Endothelial cell of umbilical vein (primary cell): ENCODE measurements at regions not wholly inside any gene's neighbourhood (a gene's known extent, or its start where the extent isn't known, plus 50 kb on each side); places are given as distances from the start of the nearest gene placed in this dataset.

ENCODE experiments used
- BruUV-seq: library from RNA; stranded (reverse); fragments of 400-500 nt; replicated peaks from 2 replicates; lab custom pipeline; 2021; lab: Mats Ljungman, UMichigan
- CTCF ChIA-PET: fragments of 300-600, 350-600 bp; sonication (Branson Sonifier 250); formaldehyde crosslinking; loops from one replicate; lab custom pipeline; 2021; ENCODE audit warnings: antibody characterized with exemption, inconsistent platforms; lab: Charles Lee
- POLR2A ChIA-PET: fragments of 300-600, 350-600 bp; sonication (Branson Sonifier 250); formaldehyde crosslinking; loops from one replicate; lab custom pipeline; 2021; ENCODE audit warnings: antibody characterized with exemption, inconsistent platforms; lab: Charles Lee
- DNase-seq: peaks from one replicate; pipeline ENCODE4 v3.0.0-alpha.2; 2011; ENCODE audit warnings: low read depth, low spot score
- FAIRE-seq: peaks from 2 replicates; lab custom pipeline; 2011; peaks lifted over from hg19 to GRCh38; lab: Jason Lieb, UNC
- H2AFZ ChIP-seq: 2 replicates; pipeline ENCODE4 v1.6.0; 2012; ENCODE audit warnings: low read depth, low read length, control low read depth, inconsistent platforms
- H3K27ac ChIP-seq: 2 replicates; pipeline ENCODE4 v1.5.1; 2011; ENCODE audit warnings: low read depth, mild to moderate bottlenecking, control low read depth, low read length, moderate library complexity; ENCODE audit not compliant: insufficient read depth
- H3K27me3 ChIP-seq, 2 experiments: 2 replicates each; pipeline versions ENCODE4 v1.6.0 to v1.6.1; 2011; ENCODE audit warnings: low read length in 2 of 2, mixed read lengths in 1 of 2; ENCODE audit not compliant: control insufficient read depth in 2 of 2, insufficient read depth in 2 of 2
- H3K36me3 ChIP-seq, 2 experiments: 2 replicates in 1 of 2; 3 replicates in 1 of 2; pipeline ENCODE4 v1.5.1; 2011; ENCODE audit warnings: low read length in 2 of 2, mild to moderate bottlenecking in 1 of 2, moderate library complexity in 1 of 2; ENCODE audit not compliant: control insufficient read depth in 2 of 2, insufficient read depth in 2 of 2; ENCODE audit errors: extremely low read depth in 1 of 2
- H3K4me1 ChIP-seq: 3 replicates; pipeline ENCODE4 v1.5.1; 2011; ENCODE audit warnings: mild to moderate bottlenecking, low read length; ENCODE audit not compliant: control insufficient read depth, insufficient read depth; ENCODE audit errors: extremely low read depth
- H3K4me2 ChIP-seq: 2 replicates; pipeline ENCODE4 v1.6.1; 2011; ENCODE audit warnings: low read length, control low read depth, mixed read lengths; ENCODE audit not compliant: insufficient read depth
- H3K4me3 ChIP-seq, 3 experiments: fragments of 200-600 bp in 1 of 3; sonication (generic), shearing (Covaris generic) in 1 of 3; replicated peaks in 1 of 3; 2 replicates each; pipeline ENCODE4 v1.5.1; 2011 to 2016; ENCODE audit warnings: control low read depth in 3 of 3, low read length in 3 of 3, mild to moderate bottlenecking in 2 of 3, inconsistent platforms in 1 of 3, low read depth in 1 of 3, moderate library complexity in 1 of 3; ENCODE audit not compliant: insufficient read depth in 1 of 3
- H3K79me2 ChIP-seq: 2 replicates; pipeline ENCODE4 v1.6.0; 2012; ENCODE audit warnings: low read length, inconsistent platforms; ENCODE audit not compliant: control insufficient read depth, insufficient read depth
- H3K9ac ChIP-seq: replicated peaks from 2 replicates; pipeline ENCODE3; 2011; ENCODE audit warnings: low read length, control low read depth; ENCODE audit not compliant: insufficient read depth; ENCODE audit errors: extremely low read depth
- H3K9me1 ChIP-seq: replicated peaks from 3 replicates; pipeline ENCODE4 v1.6.0; 2011; ENCODE audit warnings: mild to moderate bottlenecking, low read length; ENCODE audit not compliant: control insufficient read depth, insufficient read depth; ENCODE audit errors: extremely low read depth
- H3K9me3 ChIP-seq: replicated peaks from 2 replicates; pipeline ENCODE4 v1.5.1; 2012; ENCODE audit warnings: low read length, inconsistent platforms; ENCODE audit not compliant: control insufficient read depth, insufficient read depth
- H4K20me1 ChIP-seq: replicated peaks from 2 replicates; pipeline ENCODE3; 2011; ENCODE audit warnings: mild to moderate bottlenecking, low read length; ENCODE audit not compliant: control insufficient read depth, insufficient read depth; ENCODE audit errors: extremely low read depth
- CTCF ChIP-seq, 2 donors: IDR thresholded peaks; 1 replicate in 1 of 2; 2 replicates in 1 of 2; pipeline ENCODE4 v1.5.1; 2011; ENCODE audit warnings: low read length in 2 of 2, mild to moderate bottlenecking in 2 of 2, moderate library complexity in 2 of 2, control low read depth in 1 of 2, inconsistent platforms in 1 of 2, low read depth in 1 of 2; ENCODE audit not compliant: insufficient read depth in 1 of 2; ENCODE audit errors: extremely low read depth in 1 of 2
- EZH2 ChIP-seq: IDR thresholded peaks from 2 replicates; pipeline ENCODE4 v1.6.1; 2012; ENCODE audit warnings: borderline replicate concordance, low read depth, mild to moderate bottlenecking, moderate library complexity, low read length, inconsistent platforms; ENCODE audit not compliant: severe bottlenecking
- FOS ChIP-seq: IDR thresholded peaks from 2 replicates; pipeline ENCODE4 v1.6.1; 2011; ENCODE audit warnings: mild to moderate bottlenecking, low read length, moderate library complexity, borderline replicate concordance; ENCODE audit not compliant: insufficient read depth
- GATA2 ChIP-seq: IDR thresholded peaks from 2 replicates; pipeline ENCODE4 v1.7.0; 2011; ENCODE audit warnings: low read depth, mild to moderate bottlenecking, moderate library complexity, mixed read lengths, low read length; ENCODE audit not compliant: insufficient read length, insufficient read depth
- JUN ChIP-seq: IDR thresholded peaks from 2 replicates; pipeline ENCODE4 v1.6.1; 2011; ENCODE audit warnings: borderline replicate concordance, low read depth; ENCODE audit not compliant: insufficient read length, insufficient read depth
- MAX ChIP-seq: IDR thresholded peaks from 2 replicates; pipeline ENCODE4 v1.6.1; 2011; ENCODE audit not compliant: insufficient read depth, insufficient read length
- MYC ChIP-seq: IDR thresholded peaks from one replicate; pipeline ENCODE4 v1.6.1; 2011; ENCODE audit warnings: mild to moderate bottlenecking, low read depth, low read length
- POLR2A ChIP-seq: IDR thresholded peaks from 2 replicates; pipeline ENCODE4 v1.6.1; 2012; ENCODE audit warnings: low read depth, mild to moderate bottlenecking, control low read depth, low read length
- POLR2AphosphoS5 ChIP-seq: IDR thresholded peaks from 2 replicates; pipeline ENCODE4 v1.6.1; 2012; ENCODE audit warnings: low read depth, mild to moderate bottlenecking, control low read depth, low read length, moderate library complexity; ENCODE audit not compliant: insufficient read depth
- dilution Hi-C: fragments of 300-500 bp; cut with MboI; formaldehyde crosslinking; loops from one replicate; pipeline ENCODE4 v1.15.0; 2019; ENCODE audit warnings: low sequenced_read_pairs; ENCODE audit not compliant: extremely low pct_ligation_motif_present
- intact Hi-C: fragments of 100-400 bp; cut with micrococcal nuclease; formaldehyde crosslinking; loops from one replicate; pipeline ENCODE4 v1.10.0; 2022

- POLR2A ChIA-PET, result no interaction called here
- CTCF ChIA-PET, result no interaction called here
- BruUV-seq, result no TSS peak
Measured at GRCh38 chr14:30058401-30058800, 130.8 kb upstream of the PRKD1 start.

More at GRCh38 chr14:30058401-30058800, 130.8 kb upstream of the PRKD1 start:
- no peak for TF ChIP-seq GATA2
- TF ChIP-seq MAX, result no peak
- TF ChIP-seq MYC, result no peak
- no peak for TF ChIP-seq POLR2A
- no peak for TF ChIP-seq FOS
- no peak for TF ChIP-seq JUN
- no peak for TF ChIP-seq CTCF (IDR thresholded peaks at IDR 0.05; ENCODE audit: extremely low read depth in 1 of 2, insufficient read depth in 1 of 2, low read depth in 1 of 2, low read length in 2 of 2)
- TF ChIP-seq POLR2AphosphoS5, result no peak
- no peak for TF ChIP-seq EZH2
- no peak overlapping the region for H3K4me2 ChIP-seq
- dilution Hi-C loops (no loop called here), intact Hi-C loops (no loop called here)
- H3K79me2 ChIP-seq, result no peaks in the 10 kb centered on the region
- H3K9me1 ChIP-seq, result no peaks in the 10 kb centered on the region
- H3K9ac ChIP-seq, result no peak overlapping the region
- no peak overlapping the region for H3K27ac ChIP-seq
- no peak overlapping the region for H3K4me3 ChIP-seq
- H2AFZ ChIP-seq, result no peak overlapping the region
- H3K9me3 ChIP-seq, result no peaks in the 10 kb centered on the region
- no peaks in the 10 kb centered on the region for H4K20me1 ChIP-seq
- H3K27me3 ChIP-seq, result no peaks in the 10 kb centered on the region
- no peaks in the 10 kb centered on the region for H3K4me1 ChIP-seq
- DNase-seq (no peak), FAIRE-seq (no peak)
- H3K36me3 ChIP-seq, result no peaks in the 10 kb centered on the region
